ENCODE measurements at regions not wholly inside any gene's neighbourhood (a gene's known extent, or its start where the extent isn't known, plus 50 kb on each side); places are given as distances from the start of the nearest gene placed in this dataset.
"Not testable (repeated sequence)": the region's sequence is repeated elsewhere in the genome, so short reads cannot be mapped to it uniquely, and the experiment has no call there.

- no TSS peak for BruUV-seq (replicated peaks)
- intact Hi-C loops (cut with micrococcal nuclease; ENCODE audit: unreplicated experiment): no loop called here
- Histone ChIP-seq H3K27ac (ENCODE audit: low read depth, low read length, poor library complexity, severe bottlenecking) (no peak overlapping the region), H4K20me1 (ENCODE audit: insufficient read depth, low read length) (no peaks in the 10 kb centered on the region), H3K79me2 (ENCODE audit: insufficient read depth, low read depth, low read length) (no peaks in the 10 kb centered on the region), H3K4me1 (ENCODE audit: insufficient read depth, low read length, poor library complexity, severe bottlenecking) (no peaks in the 10 kb centered on the region), H3K4me2 (ENCODE audit: low read length) (no peak overlapping the region), H2AFZ (ENCODE audit: low read length) (no peak overlapping the region), H3K9me3 (ENCODE audit: low read length) (no peaks in the 10 kb centered on the region), H3K36me3 (ENCODE audit: insufficient read depth, low read length) (no peaks in the 10 kb centered on the region), H3K9me2 (ENCODE audit: insufficient read depth, low read length) (no peaks in the 10 kb centered on the region), H3K4me3 (ENCODE audit: low read depth, low read length, poor library complexity, severe bottlenecking) (no peak overlapping the region)
- DNase-seq (ENCODE audit: low spot score): no peak
- ChIA-PET CTCF (ENCODE audit: unreplicated experiment) (no interaction called here), POLR2A (no interaction called here)
- TF ChIP-seq EZH2phosphoT487 (IDR thresholded peaks at IDR 0.05; ENCODE audit: borderline replicate concordance, low read depth, low read length) (no peak), CTCF (conservative IDR thresholded peaks at IDR 0.05; ENCODE audit: low read length) (no peak)
These were observed 61.7 kb upstream of the SMURF2 start for GRCh38 chr17:64723781-64724180.

GRCh38 chr17:64721556-64721955 is 59.4 kb upstream of the SMURF2 start:
- H3K4me1 ChIP-seq (ENCODE audit: insufficient read depth, low read length, poor library complexity, severe bottlenecking); H3K36me3 ChIP-seq (ENCODE audit: insufficient read depth, low read length); H4K20me1 ChIP-seq (ENCODE audit: insufficient read depth, low read length); H3K27ac ChIP-seq (ENCODE audit: low read depth, low read length, poor library complexity, severe bottlenecking); BruUV-seq (replicated peaks); H3K4me3 ChIP-seq (ENCODE audit: low read depth, low read length, poor library complexity, severe bottlenecking); H3K79me2 ChIP-seq (ENCODE audit: insufficient read depth, low read depth, low read length); H3K9me2 ChIP-seq (ENCODE audit: insufficient read depth, low read length); DNase-seq (ENCODE audit: low spot score); H3K4me2 ChIP-seq (ENCODE audit: low read length); POLR2A ChIA-PET; intact Hi-C loops (cut with micrococcal nuclease; ENCODE audit: unreplicated experiment); H3K9me3 ChIP-seq (ENCODE audit: low read length); CTCF ChIA-PET (ENCODE audit: unreplicated experiment); H2AFZ ChIP-seq (ENCODE audit: low read length): not testable (repeated sequence)

- POLR2A ChIA-PET; BruUV-seq (replicated peaks); H3K4me3 ChIP-seq (ENCODE audit: low read depth, low read length, poor library complexity, severe bottlenecking); H3K79me2 ChIP-seq (ENCODE audit: insufficient read depth, low read depth, low read length); intact Hi-C loops (cut with micrococcal nuclease; ENCODE audit: unreplicated experiment); H2AFZ ChIP-seq (ENCODE audit: low read length); H3K36me3 ChIP-seq (ENCODE audit: insufficient read depth, low read length); H3K27ac ChIP-seq (ENCODE audit: low read depth, low read length, poor library complexity, severe bottlenecking); DNase-seq (ENCODE audit: low spot score); H4K20me1 ChIP-seq (ENCODE audit: insufficient read depth, low read length); H3K4me1 ChIP-seq (ENCODE audit: insufficient read depth, low read length, poor library complexity, severe bottlenecking); H3K9me3 ChIP-seq (ENCODE audit: low read length); CTCF ChIA-PET (ENCODE audit: unreplicated experiment); H3K4me2 ChIP-seq (ENCODE audit: low read length); H3K9me2 ChIP-seq (ENCODE audit: insufficient read depth, low read length): not testable (repeated sequence)
These were observed 58.1 kb upstream of the SMURF2 start for GRCh38 chr17:64720253-64720652.

- CTCF ChIA-PET (ENCODE audit: unreplicated experiment): not testable (repeated sequence)
These were observed 57.4 kb upstream of the SMURF2 start for GRCh38 chr17:64719517-64719916.

GRCh38 chr17:64718816-64719215 is 56.7 kb upstream of the SMURF2 start:
- H3K79me2 ChIP-seq (ENCODE audit: insufficient read depth, low read depth, low read length); H3K4me1 ChIP-seq (ENCODE audit: insufficient read depth, low read length, poor library complexity, severe bottlenecking); H3K4me2 ChIP-seq (ENCODE audit: low read length); H3K4me3 ChIP-seq (ENCODE audit: low read depth, low read length, poor library complexity, severe bottlenecking); H3K36me3 ChIP-seq (ENCODE audit: insufficient read depth, low read length); BruUV-seq (replicated peaks); H3K27ac ChIP-seq (ENCODE audit: low read depth, low read length, poor library complexity, severe bottlenecking); H2AFZ ChIP-seq (ENCODE audit: low read length); POLR2A ChIA-PET; H3K9me2 ChIP-seq (ENCODE audit: insufficient read depth, low read length); H4K20me1 ChIP-seq (ENCODE audit: insufficient read depth, low read length); CTCF ChIA-PET (ENCODE audit: unreplicated experiment); DNase-seq (ENCODE audit: low spot score); H3K9me3 ChIP-seq (ENCODE audit: low read length); intact Hi-C loops (cut with micrococcal nuclease; ENCODE audit: unreplicated experiment): not testable (repeated sequence)

More at GRCh38 chr17:64719517-64719916, 57.4 kb upstream of the SMURF2 start:
- H3K9me2 ChIP-seq (ENCODE audit: insufficient read depth, low read length); H3K36me3 ChIP-seq (ENCODE audit: insufficient read depth, low read length); BruUV-seq (replicated peaks); H3K9me3 ChIP-seq (ENCODE audit: low read length); H3K27ac ChIP-seq (ENCODE audit: low read depth, low read length, poor library complexity, severe bottlenecking); DNase-seq (ENCODE audit: low spot score); H3K79me2 ChIP-seq (ENCODE audit: insufficient read depth, low read depth, low read length); H3K4me1 ChIP-seq (ENCODE audit: insufficient read depth, low read length, poor library complexity, severe bottlenecking); H2AFZ ChIP-seq (ENCODE audit: low read length); intact Hi-C loops (cut with micrococcal nuclease; ENCODE audit: unreplicated experiment); POLR2A ChIA-PET; H3K4me2 ChIP-seq (ENCODE audit: low read length); H4K20me1 ChIP-seq (ENCODE audit: insufficient read depth, low read length); H3K4me3 ChIP-seq (ENCODE audit: low read depth, low read length, poor library complexity, severe bottlenecking): not testable (repeated sequence)
